ENCODE measurements at regions not wholly inside any gene's neighbourhood (a gene's known extent, or its start where the extent isn't known, plus 50 kb on each side); places are given as distances from the start of the nearest gene placed in this dataset.

- TF ChIP-seq JUND (IDR thresholded peaks at IDR 0.05) (no peak), MAX (IDR thresholded peaks at IDR 0.05) (no peak), CTCF (IDR thresholded peaks at IDR 0.05; ENCODE audit: low read depth, low read length, missing input control) (no peak), TAF1 (conservative IDR thresholded peaks at IDR 0.05) (no peak), ZBTB33 (IDR thresholded peaks at IDR 0.05) (no peak), HNF4G (IDR thresholded peaks at IDR 0.05) (no peak), YY1 (IDR thresholded peaks at IDR 0.05) (no peak), RAD21 (IDR thresholded peaks at IDR 0.05) (no peak), ATF3 (IDR thresholded peaks at IDR 0.05) (no peak), GABPA (IDR thresholded peaks at IDR 0.05 in 1 of 2, conservative IDR thresholded peaks at IDR 0.05 in 1 of 2) (no peak), RXRA (IDR thresholded peaks at IDR 0.05) (no peak), SP1 (IDR thresholded peaks at IDR 0.05) (no peak)
These were observed 90.0 kb downstream of the URB2 start for GRCh38 chr1:229716069-229716468.

Measured in liver (tissue), 3 donors.